ENCODE measurements at regions not wholly inside any gene's neighbourhood (a gene's known extent, or its start where the extent isn't known, plus 50 kb on each side); places are given as distances from the start of the nearest gene placed in this dataset.

DNA sequence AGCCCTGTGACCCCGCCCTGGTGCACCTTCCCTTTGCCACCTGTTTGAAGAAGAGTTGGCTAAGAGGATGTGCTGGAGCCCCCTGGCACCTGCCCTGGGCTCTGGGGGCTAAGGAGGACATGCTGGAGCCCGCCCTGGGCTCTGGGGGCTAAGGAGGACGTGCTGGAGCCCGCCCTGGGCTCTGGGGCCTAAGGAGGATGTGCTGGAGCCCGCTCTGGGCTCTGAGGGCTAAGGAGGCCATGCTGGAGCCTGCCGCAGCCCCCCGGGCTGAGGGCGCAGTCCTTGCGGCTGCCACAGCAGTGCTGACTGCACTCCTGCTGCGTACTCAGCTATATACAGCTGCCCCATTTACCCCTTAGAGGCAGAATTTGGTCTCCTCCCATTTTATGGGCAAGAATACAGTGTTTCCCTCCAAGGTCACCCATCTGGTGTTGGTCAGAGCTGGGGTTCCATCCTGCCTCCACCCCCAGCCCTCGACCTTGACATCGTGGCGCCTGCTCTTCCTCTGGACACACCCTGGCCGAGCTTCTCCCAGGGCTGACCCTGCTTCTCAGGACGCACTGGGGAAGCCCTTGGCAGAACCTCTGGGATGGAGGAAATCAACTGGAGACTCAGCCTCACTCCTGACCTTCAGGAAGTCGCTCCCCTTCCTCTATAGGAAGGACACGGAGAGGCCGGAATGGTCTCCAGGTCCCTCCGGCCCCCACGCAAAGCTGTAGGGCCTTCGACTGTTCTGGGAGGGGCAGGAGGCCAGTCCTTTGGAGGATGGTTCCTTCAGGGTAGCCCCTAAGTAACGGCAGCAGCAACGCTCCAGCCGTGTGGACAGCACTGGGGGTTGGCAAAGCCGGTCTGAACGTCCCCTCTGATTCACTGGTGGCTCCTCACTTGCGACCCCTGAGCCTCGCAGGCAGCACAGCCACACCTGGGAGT lies 65.0 kb upstream of the HPCAL1 start:
- no peak for TF ChIP-seq POLR2AphosphoS5 (IDR thresholded peaks at IDR 0.05; ENCODE audit: borderline replicate concordance, low read depth, low read length)
- no peak for TF ChIP-seq EZH2 (IDR thresholded peaks at IDR 0.05)
- TF ChIP-seq FOXP2 (optimal IDR thresholded peaks at IDR 0.05; ENCODE audit: control extremely low read depth, extremely low read length, insufficient read depth), result no peak

All from SK-N-MC (cell line).